ENCODE measurements at regions not wholly inside any gene's neighbourhood (a gene's known extent, or its start where the extent isn't known, plus 50 kb on each side); places are given as distances from the start of the nearest gene placed in this dataset.

- ATAC-seq, result no peak
- no peak for DNase-seq
- intact Hi-C loops (cut with micrococcal nuclease), result no loop called here
Measured at GRCh38 chr7:46156853-46157252, 235.8 kb upstream of the IGFBP3 start.

DNA sequence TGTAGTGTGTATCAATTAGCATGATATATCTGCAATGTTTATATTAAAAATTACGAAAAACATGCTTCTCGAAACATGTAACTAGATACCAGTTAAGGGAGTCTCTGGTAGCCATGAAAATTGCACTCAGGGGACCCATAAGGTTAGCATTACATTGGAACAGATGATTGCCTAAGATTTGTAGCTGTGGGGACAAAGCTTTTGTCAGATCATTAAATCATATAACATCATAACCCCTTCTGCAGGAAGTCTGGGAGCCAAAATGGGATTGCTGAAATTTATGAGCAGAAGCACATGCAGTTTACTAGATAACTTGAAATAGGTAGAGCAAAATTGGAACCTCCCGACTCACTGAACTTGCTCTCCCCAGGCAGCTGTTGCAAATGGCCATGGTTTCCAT is 235.0 kb upstream of the IGFBP3 start:
- DNase-seq, result no peak
- ATAC-seq, result no peak
- intact Hi-C loops (cut with micrococcal nuclease), result no loop called here

DNA sequence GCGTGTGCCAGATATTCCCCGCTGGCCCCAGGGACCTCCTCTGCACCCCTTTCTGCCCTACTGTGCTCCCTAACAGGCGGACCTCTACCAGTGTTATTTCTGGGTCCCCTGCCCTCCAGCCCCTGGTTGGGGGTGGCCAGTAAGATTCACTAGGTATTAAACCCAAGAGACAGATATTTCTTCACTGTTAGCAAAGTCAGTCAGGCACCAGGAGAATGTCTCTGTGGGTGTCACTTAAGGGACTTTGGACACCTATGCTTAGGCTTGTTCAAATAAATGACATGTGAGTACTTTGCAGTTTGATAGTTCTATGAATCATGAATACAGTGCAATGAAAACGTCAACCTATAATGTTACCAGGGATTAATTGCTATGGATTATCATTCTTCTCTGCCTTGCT is 234.3 kb upstream of the IGFBP3 start:
- intact Hi-C loops (cut with micrococcal nuclease), result no loop called here
- DNase-seq (no peak), ATAC-seq (no peak)

- intact Hi-C loops (cut with micrococcal nuclease), result no loop called here
- no peak for ATAC-seq
Measured at GRCh38 chr7:46153951-46154787, 233.1 kb upstream of the IGFBP3 start.

GRCh38 chr7:46153583-46153950 is 232.5 kb upstream of the IGFBP3 start:
- ATAC-seq (no peak), DNase-seq (no peak)
- intact Hi-C loops (cut with micrococcal nuclease), result no loop called here

More at GRCh38 chr7:46153951-46154787, 233.1 kb upstream of the IGFBP3 start:
- DNase-seq, result no peak

DNA sequence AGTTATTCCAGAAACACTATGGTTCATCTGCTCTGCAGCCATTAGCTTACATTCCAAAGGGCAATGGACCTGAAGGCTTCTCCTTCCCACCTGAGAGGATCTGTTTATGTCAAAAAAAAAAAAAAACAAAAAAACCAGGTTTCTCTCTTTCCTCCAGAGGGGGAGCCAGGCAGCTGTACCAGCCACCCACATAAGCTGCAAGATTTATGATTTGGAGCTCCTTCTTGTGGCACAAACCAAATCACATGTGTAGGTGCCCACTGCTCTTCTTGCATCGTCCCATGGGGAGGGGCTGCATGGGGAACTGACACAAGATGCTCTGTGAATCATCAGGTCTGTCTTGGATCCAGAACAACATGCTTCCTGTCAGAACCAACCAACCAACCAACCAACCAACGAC is 231.6 kb upstream of the IGFBP3 start:
- DNase-seq, result no peak
- no peak for ATAC-seq
- intact Hi-C loops (cut with micrococcal nuclease), result no loop called here

DNA sequence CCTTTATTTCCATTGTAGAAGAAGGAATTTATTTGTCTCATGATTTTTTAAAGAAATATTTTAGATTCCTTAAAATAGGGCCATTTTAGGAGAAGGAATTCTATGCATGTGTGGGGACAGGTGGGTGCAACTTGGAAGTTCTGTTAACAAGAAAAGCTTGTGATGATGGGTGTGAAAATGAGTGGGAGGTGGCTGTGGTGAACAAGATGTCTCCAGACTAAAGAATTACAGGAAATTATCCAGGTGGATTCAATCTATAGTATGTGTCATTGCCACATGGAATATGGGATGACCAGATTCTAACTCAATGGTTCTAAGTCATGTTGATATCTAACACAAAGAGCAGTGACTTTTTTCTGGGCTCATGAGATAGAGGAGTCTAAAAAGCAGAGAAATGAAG is 229.6 kb upstream of the IGFBP3 start:
- DNase-seq, result no peak
- no peak for ATAC-seq

DNA sequence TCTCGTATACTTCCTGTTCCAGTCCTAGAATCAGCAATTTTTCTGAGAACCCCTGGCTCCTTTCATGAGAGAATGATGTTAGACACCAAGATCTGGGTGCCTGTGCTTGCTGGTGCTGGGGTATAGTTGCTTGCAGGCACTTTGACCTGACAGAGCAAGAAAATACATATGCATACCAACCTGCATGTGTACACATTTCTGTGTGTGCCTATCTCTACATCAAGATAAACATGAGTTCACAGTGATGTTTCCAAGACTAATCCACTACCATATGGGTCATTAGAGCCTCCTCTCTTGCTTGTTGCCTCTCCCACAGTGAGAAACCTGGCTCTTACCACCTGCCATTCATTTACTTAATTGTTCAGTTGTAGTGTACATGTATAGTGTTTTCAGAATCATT is 229.1 kb upstream of the IGFBP3 start:
- intact Hi-C loops (cut with micrococcal nuclease), result no loop called here
- ATAC-seq, result no peak
- no peak for DNase-seq

More for the DNA sequence above, 229.6 kb upstream of the IGFBP3 start:
- intact Hi-C loops (cut with micrococcal nuclease), result no loop called here

- intact Hi-C loops (cut with micrococcal nuclease), result no loop called here
- no peak for DNase-seq
- no peak for ATAC-seq
Measured at GRCh38 chr7:46147871-46148270, 226.8 kb upstream of the IGFBP3 start.

- intact Hi-C loops (cut with micrococcal nuclease), result no loop called here
- ATAC-seq (peak; percentile 94), DNase-seq (peak; percentile 53)
Measured at GRCh38 chr7:46146454-46147255, 225.6 kb upstream of the IGFBP3 start.

- ATAC-seq, result peak; percentile 77
Measured at GRCh38 chr7:46145412-46145811, 224.3 kb upstream of the IGFBP3 start.

GRCh38 chr7:46143949-46144917 is 223.2 kb upstream of the IGFBP3 start:
- ATAC-seq (no peak), DNase-seq (no peak)
- intact Hi-C loops (cut with micrococcal nuclease), result no loop called here

More at GRCh38 chr7:46145412-46145811, 224.3 kb upstream of the IGFBP3 start:
- DNase-seq, result no peak
- intact Hi-C loops (cut with micrococcal nuclease), result no loop called here

DNA sequence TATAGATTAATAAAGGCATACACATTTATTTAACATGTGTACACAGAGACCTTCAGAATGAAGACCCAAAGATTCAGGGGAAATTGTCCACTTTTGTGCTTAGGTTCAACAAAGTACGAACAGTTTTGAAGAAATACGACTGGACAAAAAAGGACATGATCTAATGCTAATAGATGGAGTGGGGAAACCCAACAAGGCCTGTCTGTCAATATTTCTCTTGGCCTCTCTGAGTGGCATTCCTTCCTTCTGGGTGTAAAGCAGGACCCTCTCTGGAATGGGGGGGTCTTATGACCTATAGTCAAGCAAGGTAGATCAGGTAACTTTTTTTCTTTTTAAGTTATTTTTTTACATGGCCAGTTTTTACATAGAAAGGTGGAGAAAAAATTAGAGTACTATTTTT is 222.3 kb upstream of the IGFBP3 start:
- ATAC-seq (no peak), DNase-seq (no peak)
- intact Hi-C loops (cut with micrococcal nuclease), result no loop called here

DNA sequence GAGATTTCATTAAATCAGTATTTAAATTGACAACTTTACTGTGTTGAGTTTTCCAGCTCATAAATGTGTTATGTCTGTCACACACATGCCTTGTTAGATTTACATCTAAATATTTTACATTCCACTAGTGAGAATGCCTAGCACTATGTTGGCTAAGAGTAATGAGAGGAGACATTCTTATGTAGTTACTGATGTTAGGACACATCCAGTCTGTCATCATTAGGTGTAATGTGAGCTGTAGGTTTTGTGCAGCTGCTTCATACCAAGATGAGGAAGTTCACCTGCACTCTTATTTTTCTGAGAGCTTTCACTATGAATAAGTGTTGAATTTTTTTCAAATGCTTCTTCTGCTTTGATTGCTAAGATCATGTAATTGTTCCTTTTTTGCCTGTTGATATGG is 218.0 kb upstream of the IGFBP3 start:
- ATAC-seq, result no peak
- intact Hi-C loops (cut with micrococcal nuclease), result no loop called here

DNA sequence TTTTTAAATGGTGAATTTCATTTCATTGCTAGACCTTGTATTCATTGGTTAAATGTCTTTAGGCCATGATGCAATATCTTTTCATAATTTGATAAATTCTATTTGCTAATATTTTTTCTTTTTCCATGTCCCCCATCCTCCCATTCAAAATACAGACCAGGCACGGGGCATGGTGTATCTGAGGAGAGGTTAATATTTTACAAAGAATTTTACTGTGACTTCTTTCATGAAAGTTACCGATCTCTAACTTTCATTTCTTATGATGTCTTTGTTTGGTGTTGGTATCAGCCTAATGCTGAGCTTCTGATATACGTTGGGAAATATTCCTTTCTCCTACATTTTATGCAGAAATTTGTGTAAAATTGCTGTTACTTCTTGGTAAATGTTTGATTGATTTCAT is 216.7 kb upstream of the IGFBP3 start:
- intact Hi-C loops (cut with micrococcal nuclease), result no loop called here
- DNase-seq (no peak), ATAC-seq (no peak)

More for the DNA sequence above, 218.0 kb upstream of the IGFBP3 start:
- no peak for DNase-seq

DNA sequence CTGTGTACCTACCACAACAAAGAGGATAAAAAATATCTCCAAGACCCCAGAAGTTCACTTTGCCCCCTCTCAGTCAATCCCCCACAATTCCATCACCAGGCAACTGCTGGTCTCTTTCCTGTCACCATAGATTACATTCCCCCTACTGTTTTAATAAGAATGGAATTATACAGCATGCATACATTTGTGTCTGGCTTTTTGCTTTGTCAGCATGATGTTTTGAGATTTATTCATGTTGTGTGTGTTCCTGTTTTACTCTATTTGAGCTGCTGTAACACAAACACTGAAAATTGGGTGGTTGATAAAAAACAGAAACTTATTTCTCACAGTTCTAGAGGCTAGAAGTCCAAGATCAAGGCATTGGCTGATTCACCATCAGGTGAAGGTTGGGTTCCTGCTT is 214.5 kb upstream of the IGFBP3 start:
- DNase-seq (no peak), ATAC-seq (no peak)
- intact Hi-C loops (cut with micrococcal nuclease), result no loop called here

DNA sequence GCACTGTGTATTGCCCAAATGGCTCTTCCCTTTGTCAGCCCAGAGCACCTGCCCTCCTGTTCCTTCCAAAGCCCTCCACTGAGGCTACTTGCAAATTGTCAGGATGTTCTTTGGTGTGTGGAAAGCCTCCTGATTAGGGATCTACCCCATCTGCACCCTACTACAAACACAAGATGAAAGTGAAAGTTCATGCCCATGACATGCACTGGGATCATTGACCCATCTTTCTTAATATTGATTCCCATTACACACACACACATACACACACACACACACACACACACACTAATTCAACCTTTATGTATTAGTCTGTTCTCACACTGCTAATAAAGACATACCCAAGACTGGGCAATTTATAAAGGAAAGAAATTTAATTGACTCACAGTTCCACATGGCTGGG is 213.7 kb upstream of the IGFBP3 start:
- intact Hi-C loops (cut with micrococcal nuclease), result no loop called here
- ATAC-seq (no peak), DNase-seq (no peak)

DNA sequence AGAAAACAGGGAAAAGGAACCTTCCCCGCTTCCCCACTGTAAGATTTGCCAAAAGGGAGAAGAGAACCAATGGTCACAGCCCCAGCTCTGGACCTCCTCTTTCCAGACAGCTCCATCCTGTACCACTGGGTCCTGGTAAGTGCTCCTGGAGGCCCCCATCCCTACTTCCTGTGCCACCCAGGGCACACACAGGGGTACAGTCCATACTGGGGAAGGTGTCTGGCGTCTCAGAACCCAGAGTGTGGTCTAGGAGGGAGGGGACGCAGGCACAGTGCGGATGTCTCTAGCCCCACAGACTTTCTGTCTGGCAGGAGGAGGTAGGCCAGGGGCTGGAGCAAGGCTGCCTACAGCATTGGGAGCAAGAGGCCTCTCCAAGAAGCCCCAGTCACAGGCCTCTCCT is 213.3 kb upstream of the IGFBP3 start:
- no peak for DNase-seq
- intact Hi-C loops (cut with micrococcal nuclease), result no loop called here
- no peak for ATAC-seq

DNA sequence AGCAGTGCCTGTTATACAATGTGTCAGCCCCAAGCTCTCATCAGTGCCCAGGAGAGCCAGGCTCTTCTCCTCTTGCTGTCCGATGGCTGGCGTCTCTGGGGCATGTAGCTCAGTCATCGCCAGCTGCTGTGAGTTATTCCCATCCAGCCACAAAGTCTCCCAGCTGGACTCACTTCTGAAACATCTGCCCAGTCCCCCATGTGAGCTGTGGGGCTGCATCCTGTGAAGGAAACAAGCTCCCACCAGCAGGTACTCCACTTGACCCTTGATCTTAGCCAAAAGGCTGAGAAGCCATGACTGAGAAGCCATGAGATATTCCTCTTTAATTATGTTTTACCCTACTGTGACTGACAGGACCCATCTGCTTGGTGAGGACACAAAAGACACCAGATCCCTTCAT is 212.7 kb upstream of the IGFBP3 start:
- ATAC-seq (no peak), DNase-seq (no peak)
- intact Hi-C loops (cut with micrococcal nuclease), result no loop called here

DNA sequence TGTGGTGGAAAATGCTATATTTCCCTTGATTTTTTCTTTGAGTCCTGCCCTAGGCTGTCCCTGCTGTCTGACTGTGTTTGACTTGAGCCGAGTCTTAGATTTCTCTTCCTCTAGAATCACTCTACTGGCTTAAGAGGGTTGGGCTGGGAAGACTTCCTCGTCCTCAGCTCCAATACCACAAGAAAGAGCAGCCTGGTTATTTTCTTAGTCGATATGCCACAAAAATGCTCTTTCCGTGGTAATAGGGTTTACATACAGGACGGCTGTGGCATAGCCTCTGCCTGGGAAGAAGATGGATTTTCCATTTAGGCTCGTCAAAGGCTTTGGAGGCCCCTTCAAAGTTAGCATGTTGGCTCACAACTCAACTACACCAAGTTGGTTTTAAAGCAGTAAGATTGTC is 212.0 kb upstream of the IGFBP3 start:
- intact Hi-C loops (cut with micrococcal nuclease), result no loop called here
- DNase-seq (no peak), ATAC-seq (no peak)

Data from left ventricle myocardium superior (tissue), 1 donor.